Adrenal gland (tissue), 5 donors: ENCODE measurements at regions not wholly inside any gene's neighbourhood (a gene's known extent, or its start where the extent isn't known, plus 50 kb on each side); places are given as distances from the start of the nearest gene placed in this dataset.

Experiments
- POLR2A ChIP-seq, 2 donors: fragments of 450-650 bp; IDR thresholded peaks; one replicate each; pipeline ENCODE4 v1.6.1; 2017; ENCODE audit warnings: antibody characterized with exemption in 2 of 2, mild to moderate bottlenecking in 2 of 2, moderate library complexity in 1 of 2
- TF ChIP-seq, protein P1 (sequence below), 6 experiments: fragments of 450-650 bp in 4 of 6; fragments of 200-600 bp in 2 of 6; sonication (generic) in 1 of 6; IDR thresholded peaks; 1 replicate in 5 of 6; 2 replicates in 1 of 6; pipeline versions ENCODE4 v1.5.1 to v1.8.0; 2016 to 2021; ENCODE audit warnings: antibody characterized with exemption in 6 of 6, mild to moderate bottlenecking in 2 of 6, moderate library complexity in 1 of 6
- donor health status: DM: no; HTN: no; CAD: no.

DNA sequence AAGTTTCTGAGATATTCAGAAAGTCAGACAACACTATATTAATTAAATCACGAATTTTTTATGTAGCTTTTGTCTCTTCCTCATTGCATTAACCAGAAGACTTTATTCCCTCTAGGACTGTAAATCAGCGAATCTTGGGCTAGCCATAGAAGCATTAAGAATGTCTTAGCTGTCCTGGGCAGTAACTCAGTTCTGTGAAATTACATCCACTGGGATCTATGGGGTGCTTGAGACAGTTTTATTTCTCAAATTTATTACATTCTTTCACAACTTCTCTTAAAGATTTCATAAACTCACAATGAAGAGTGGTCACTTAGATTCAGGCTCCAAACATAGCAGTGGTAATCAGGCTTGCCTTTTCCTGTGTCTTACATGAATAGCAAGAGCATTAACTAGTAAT lies 1153.4 kb downstream of the CDH8 start:
- TF ChIP-seq, protein P1, sequence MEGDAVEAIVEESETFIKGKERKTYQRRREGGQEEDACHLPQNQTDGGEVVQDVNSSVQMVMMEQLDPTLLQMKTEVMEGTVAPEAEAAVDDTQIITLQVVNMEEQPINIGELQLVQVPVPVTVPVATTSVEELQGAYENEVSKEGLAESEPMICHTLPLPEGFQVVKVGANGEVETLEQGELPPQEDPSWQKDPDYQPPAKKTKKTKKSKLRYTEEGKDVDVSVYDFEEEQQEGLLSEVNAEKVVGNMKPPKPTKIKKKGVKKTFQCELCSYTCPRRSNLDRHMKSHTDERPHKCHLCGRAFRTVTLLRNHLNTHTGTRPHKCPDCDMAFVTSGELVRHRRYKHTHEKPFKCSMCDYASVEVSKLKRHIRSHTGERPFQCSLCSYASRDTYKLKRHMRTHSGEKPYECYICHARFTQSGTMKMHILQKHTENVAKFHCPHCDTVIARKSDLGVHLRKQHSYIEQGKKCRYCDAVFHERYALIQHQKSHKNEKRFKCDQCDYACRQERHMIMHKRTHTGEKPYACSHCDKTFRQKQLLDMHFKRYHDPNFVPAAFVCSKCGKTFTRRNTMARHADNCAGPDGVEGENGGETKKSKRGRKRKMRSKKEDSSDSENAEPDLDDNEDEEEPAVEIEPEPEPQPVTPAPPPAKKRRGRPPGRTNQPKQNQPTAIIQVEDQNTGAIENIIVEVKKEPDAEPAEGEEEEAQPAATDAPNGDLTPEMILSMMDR (IDR thresholded peaks at IDR 0.05): no peak
- TF ChIP-seq POLR2A (IDR thresholded peaks at IDR 0.05): no peak
